Thoracic aorta (tissue), 2 donors: ENCODE measurements at regions not wholly inside any gene's neighbourhood (a gene's known extent, or its start where the extent isn't known, plus 50 kb on each side); places are given as distances from the start of the nearest gene placed in this dataset.

Experiments used
- ATAC-seq: fragments of 150-250 bp; one replicate; pipeline ENCODE4 v1.8.0; 2017; ENCODE audit warnings: low read depth; ENCODE audit not compliant: insufficient number of reproducible peaks, low FRiP score
- DNase-seq: peaks from one replicate; pipeline ENCODE4 v3.0.0-alpha.2; 2020; ENCODE audit warnings: low spot score
- H3K27ac ChIP-seq, 2 donors: fragments of 200-600 bp; sonication (generic); 1 replicate in 1 of 2; 2 replicates in 1 of 2; pipeline ENCODE4 v1.5.1; 2016; ENCODE audit warnings: mild to moderate bottlenecking in 2 of 2, moderate library complexity in 2 of 2
- H3K27me3 ChIP-seq: fragments of 200-600 bp; sonication (generic); replicated peaks from 2 replicates; pipeline ENCODE4 v1.6.0; 2016; ENCODE audit warnings: mild to moderate bottlenecking; ENCODE audit not compliant: insufficient read depth
- H3K36me3 ChIP-seq: fragments of 200-600 bp; sonication (generic); one replicate; pipeline ENCODE4 v1.5.1; 2016
- H3K4me1 ChIP-seq, 2 donors: fragments of 200-600 bp; sonication (generic); 1 replicate in 1 of 2; 2 replicates in 1 of 2; pipeline versions ENCODE4 v1.5.1 to v1.6.0; 2016; ENCODE audit warnings: low read depth in 2 of 2, mild to moderate bottlenecking in 1 of 2; ENCODE audit not compliant: control insufficient read depth in 1 of 2
- H3K4me3 ChIP-seq: fragments of 200-600 bp; sonication (generic); 2 replicates; pipeline ENCODE4 v1.5.1; 2016; ENCODE audit warnings: mild to moderate bottlenecking
- H3K9me3 ChIP-seq: fragments of 200-600 bp; sonication (generic); 2 replicates; pipeline ENCODE4 v1.5.1; 2016
- TF ChIP-seq, protein P1 (sequence below): fragments of 200-600 bp; sonication (generic); IDR thresholded peaks from one replicate; pipeline ENCODE4 v1.5.1; 2019; ENCODE audit warnings: antibody characterized with exemption

GRCh38 chr5:54693936-54694657, 176.5 kb downstream of the SNX18 start:
- TF ChIP-seq, protein P1, sequence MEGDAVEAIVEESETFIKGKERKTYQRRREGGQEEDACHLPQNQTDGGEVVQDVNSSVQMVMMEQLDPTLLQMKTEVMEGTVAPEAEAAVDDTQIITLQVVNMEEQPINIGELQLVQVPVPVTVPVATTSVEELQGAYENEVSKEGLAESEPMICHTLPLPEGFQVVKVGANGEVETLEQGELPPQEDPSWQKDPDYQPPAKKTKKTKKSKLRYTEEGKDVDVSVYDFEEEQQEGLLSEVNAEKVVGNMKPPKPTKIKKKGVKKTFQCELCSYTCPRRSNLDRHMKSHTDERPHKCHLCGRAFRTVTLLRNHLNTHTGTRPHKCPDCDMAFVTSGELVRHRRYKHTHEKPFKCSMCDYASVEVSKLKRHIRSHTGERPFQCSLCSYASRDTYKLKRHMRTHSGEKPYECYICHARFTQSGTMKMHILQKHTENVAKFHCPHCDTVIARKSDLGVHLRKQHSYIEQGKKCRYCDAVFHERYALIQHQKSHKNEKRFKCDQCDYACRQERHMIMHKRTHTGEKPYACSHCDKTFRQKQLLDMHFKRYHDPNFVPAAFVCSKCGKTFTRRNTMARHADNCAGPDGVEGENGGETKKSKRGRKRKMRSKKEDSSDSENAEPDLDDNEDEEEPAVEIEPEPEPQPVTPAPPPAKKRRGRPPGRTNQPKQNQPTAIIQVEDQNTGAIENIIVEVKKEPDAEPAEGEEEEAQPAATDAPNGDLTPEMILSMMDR: no peak
- no peaks in the 10 kb centered on the region for H3K27me3 ChIP-seq
- H3K27ac ChIP-seq: peak overlapping the region; percentile 40 to 51
- peaks cover 60 to 100% of the 10 kb centered on the region in 2 donors for H3K4me1 ChIP-seq
- ATAC-seq: no peak
- H3K9me3 ChIP-seq: no peaks in the 10 kb centered on the region
- H3K36me3 ChIP-seq: no peaks in the 10 kb centered on the region
- H3K4me3 ChIP-seq: no peak overlapping the region
- DNase-seq: no peak

GRCh38 chr5:54692631-54693030, 175.1 kb downstream of the SNX18 start:
- Histone ChIP-seq H3K9me3 (no peaks in the 10 kb centered on the region), H3K27ac (peak overlapping the region; percentile 87 to 96), H3K27me3 (no peaks in the 10 kb centered on the region), H3K4me3 (no peak overlapping the region), H3K36me3 (no peaks in the 10 kb centered on the region), H3K4me1 (peaks cover 55 to 90% of the 10 kb centered on the region in 2 donors)
- DNase-seq (no peak), ATAC-seq (no peak)
- TF ChIP-seq, protein P1: no peak

DNA sequence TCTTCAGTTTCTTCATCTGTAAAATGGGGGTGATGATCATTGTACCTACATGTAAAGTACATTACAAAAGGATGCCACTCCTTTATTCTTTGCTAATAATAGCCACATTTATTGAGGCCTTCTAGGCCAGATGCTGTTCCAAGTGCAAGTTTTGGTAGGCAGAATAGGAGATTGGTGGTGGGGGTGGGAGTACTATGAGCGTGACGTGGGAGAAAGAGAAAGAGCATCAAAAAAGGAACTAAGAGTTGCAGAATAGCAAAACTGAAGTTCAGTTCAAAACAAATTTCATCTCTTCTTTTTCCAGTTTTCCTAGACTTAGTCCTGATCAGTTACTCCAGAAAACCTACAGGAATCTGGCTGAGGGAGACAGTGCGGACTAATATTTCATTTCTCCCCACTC, 174.1 kb downstream of the SNX18 start:
- Histone ChIP-seq H3K27me3 (no peaks in the 10 kb centered on the region), H3K4me3 (no peak overlapping the region), H3K4me1 (peaks cover 45 to 81% of the 10 kb centered on the region in 2 donors), H3K36me3 (no peaks in the 10 kb centered on the region), H3K27ac (peak overlapping the region; percentile 87 to 96), H3K9me3 (no peaks in the 10 kb centered on the region)
- ATAC-seq: no peak
- DNase-seq: no peak
- TF ChIP-seq, protein P1: no peak

DNA sequence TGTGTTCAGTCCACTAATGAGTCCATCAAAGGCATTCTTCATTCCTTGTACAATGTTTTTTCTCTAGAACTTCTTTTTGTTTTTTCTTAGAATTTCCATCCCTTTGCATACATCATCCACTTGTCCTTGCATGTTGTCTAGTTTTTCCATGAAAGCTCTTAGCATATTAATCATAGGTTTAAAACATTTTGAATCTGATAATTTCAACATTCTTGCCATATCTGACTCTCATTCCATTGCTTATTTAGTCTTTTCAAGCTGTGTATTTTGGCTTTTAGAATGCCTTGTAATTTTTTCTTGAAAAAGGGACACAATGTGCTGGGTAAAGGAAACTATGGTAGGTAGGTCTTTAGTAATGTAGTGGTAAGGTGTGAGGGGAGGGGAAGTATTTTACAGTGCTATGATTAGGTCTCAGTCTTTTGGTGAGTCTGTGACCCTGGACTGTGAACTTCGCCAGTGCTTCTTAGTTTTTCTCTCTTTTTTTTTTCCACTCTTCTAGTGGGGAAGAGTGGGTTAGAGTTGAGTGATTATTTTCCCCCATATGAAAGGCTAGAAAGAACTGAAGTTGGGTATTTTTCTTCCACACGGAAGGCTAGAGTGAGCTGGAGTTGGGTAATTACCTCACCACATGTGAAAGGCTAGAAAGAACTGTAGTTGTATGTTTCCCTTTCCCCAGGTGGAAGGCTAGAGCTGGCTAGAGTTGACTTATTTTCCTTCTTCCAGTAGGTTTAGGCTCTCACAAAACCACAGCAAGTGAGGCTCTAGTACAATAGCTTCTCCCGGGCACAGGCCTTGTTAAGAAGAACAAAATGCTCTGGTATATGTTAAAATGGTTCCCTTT, 172.1 kb downstream of the SNX18 start:
- H3K27me3 ChIP-seq: no peaks in the 10 kb centered on the region
- ATAC-seq: peak; percentile 56
- no peaks in the 10 kb centered on the region for H3K36me3 ChIP-seq
- TF ChIP-seq, protein P1: no peak
- peak overlapping the region; percentile 87 to 96 for H3K27ac ChIP-seq
- H3K4me3 ChIP-seq: no peak overlapping the region
- DNase-seq: no peak
- H3K4me1 ChIP-seq: peaks cover 38 to 60% of the 10 kb centered on the region in 2 donors
- H3K9me3 ChIP-seq: no peaks in the 10 kb centered on the region

- TF ChIP-seq, protein P1: no peak
- Histone ChIP-seq H3K9me3 (no peaks in the 10 kb centered on the region), H3K4me1 (peaks cover 24 to 56% of the 10 kb centered on the region in 2 donors), H3K4me3 (no peak overlapping the region), H3K36me3 (no peaks in the 10 kb centered on the region), H3K27ac (peak overlapping the region; percentile 37 to 40), H3K27me3 (no peaks in the 10 kb centered on the region)
- no peak for DNase-seq
- no peak for ATAC-seq
These were observed 163.4 kb downstream of the SNX18 start for GRCh38 chr5:54680998-54681397.
